Cardiac fibroblast (primary cell): ENCODE measurements at regions not wholly inside any gene's neighbourhood (a gene's known extent, or its start where the extent isn't known, plus 50 kb on each side); places are given as distances from the start of the nearest gene placed in this dataset.
"Not testable (repeated sequence)": the region's sequence is repeated elsewhere in the genome, so short reads cannot be mapped to it uniquely, and the experiment has no call there.

Experiments
- DNase-seq, 2 donors: peaks; one replicate each; pipeline versions ENCODE4 v3.0.0 to v3.0.0-alpha.2; 2010; ENCODE audit warnings: low read depth in 2 of 2
- H3K4me3 ChIP-seq, 2 donors: replicated peaks in 1 of 2; 1 replicate in 1 of 2; 2 replicates in 1 of 2; pipeline ENCODE4 v1.5.1; 2011; ENCODE audit warnings: low read depth in 2 of 2, low read length in 2 of 2, mild to moderate bottlenecking in 2 of 2, moderate library complexity in 1 of 2
- CTCF ChIP-seq: IDR thresholded peaks from one replicate; pipeline ENCODE4 v1.5.1; 2011; ENCODE audit warnings: low read depth, mild to moderate bottlenecking, low read length, inconsistent platforms

DNA sequence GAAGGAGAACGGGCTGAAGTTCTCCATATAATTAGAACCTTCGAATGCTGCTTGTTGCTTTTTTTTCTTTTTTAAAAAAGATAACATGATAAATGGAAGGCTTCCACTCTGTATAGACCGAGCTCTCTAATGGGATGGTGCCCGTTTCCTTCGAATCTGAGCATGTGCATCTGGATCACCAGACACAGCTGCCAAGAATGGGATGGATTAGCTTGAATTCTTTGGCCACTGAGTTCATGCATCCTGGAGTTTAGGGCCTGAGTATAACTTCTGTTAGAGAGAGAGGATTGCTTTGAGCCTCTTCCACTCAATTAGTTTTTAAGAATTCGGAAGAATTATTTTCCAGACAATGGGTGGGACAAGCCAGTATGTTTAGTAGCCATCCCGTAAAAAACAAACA lies 93.7 kb upstream of the GDNF start:
- TF ChIP-seq CTCF, result no peak
- H3K4me3 ChIP-seq, result no peak overlapping the region
- no peak for DNase-seq

GRCh38 chr5:37932450-37932849 lies 92.6 kb upstream of the GDNF start:
- no peak for DNase-seq
- TF ChIP-seq CTCF, result no peak
- H3K4me3 ChIP-seq, result no peak overlapping the region

DNA sequence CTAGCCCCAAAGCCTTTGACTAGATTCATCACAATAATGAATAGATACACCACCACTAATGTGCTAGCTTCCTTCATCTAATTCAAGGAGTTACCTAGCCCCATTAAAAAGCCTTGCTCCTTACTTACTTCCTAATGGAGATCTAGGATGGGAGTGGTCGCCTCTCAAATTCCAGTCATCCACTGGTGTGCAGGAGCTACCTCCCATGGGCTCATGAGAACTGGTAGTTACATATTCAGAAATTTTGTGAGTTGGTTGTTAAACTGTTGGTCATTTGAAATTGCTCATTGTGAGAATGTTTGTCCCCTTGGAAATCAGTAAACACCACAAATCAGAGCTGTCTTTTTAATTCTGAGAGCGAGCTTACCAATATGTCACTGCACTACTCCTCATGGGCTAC lies 91.7 kb upstream of the GDNF start:
- no peak overlapping the region for H3K4me3 ChIP-seq

DNA sequence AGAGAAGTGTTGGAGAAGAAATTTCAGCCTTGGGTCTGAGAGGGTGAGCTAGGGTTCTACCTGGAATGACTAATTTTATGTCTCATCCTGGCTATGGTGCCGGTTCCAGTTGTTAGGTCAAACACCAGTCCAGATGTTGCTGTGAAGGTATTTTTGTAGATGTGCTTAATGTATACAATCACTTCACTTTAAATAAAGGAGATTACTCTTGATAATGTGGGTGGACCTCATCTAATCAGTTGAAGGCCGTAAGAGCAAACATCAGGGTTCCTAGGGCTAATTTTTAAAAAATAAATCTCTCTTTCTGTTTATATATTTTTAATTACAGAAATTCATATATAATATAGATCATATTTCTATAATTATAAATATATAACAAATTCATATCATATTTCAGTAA lies 90.5 kb upstream of the GDNF start:
- no peak for TF ChIP-seq CTCF
- no peak for DNase-seq
- H3K4me3 ChIP-seq, result no peak overlapping the region

More for the DNA sequence above, 91.7 kb upstream of the GDNF start:
- no peak for TF ChIP-seq CTCF
- DNase-seq, result no peak

GRCh38 chr5:37929791-37930190 lies 90.0 kb upstream of the GDNF start:
- TF ChIP-seq CTCF, result no peak
- H3K4me3 ChIP-seq, result no peak overlapping the region
- no peak for DNase-seq

DNA sequence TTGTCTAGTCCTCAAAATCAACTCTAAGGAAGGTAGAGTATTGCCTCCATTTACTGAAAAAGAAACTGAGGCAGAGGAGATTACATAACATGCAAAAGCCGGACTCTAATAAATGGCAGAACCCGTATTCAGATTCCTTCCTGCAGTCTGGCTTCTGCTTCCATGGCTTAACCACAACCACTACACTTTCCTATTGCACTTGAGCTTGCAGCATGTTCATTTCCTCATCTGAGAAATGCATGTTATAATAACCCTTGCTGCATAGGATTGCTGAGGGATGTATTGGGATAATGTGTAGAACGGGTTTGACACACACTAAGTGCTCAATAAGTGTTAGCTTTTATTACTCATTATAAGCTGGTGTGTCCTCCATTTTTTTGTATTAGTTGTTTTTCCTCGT lies 87.9 kb upstream of the GDNF start:
- not testable (repeated sequence) for DNase-seq

DNA sequence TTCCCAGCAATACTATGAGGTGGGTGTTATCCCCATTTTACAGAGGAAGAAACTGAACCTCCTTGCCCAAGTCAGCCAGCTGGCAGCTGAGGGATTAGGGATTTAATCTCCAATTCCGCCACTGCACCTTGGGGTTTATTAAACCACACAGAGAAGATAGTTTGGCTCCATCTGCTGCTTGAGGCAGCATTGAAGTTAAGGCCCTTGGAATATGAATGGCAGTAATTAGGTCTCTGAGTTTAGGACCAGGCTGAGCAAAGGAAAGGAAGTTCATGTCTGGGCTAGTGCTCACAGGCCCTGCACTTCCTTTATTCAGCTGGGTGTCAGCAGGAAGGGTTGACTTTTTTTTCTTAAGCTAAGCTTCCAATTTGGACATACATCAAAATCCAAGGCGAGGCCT lies 86.9 kb upstream of the GDNF start:
- no peak for TF ChIP-seq CTCF
- DNase-seq, result peak; percentile 5 to 6

More for the DNA sequence above, 87.9 kb upstream of the GDNF start:
- H3K4me3 ChIP-seq, result not testable (repeated sequence)

DNA sequence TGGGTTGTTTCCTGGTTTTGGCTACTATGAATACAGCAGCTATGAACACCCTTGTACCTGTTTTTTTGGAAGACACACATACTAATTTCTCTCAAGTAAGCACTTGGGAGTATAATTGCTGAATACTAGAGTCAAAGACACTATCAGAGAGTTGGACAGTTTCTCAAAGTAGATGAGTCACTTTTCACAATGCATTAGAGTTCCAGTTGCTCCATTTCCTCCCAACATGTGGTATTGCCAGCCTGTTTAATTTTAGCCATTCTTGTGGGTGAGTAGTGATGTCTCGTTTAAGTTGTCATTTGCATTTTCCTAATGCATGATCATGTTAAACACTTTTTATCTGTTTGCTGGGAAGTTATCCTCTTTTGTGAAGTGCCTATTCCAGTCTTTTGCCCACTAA lies 81.6 kb upstream of the GDNF start:
- peak; percentile 3 to 21 for DNase-seq
- H3K4me3 ChIP-seq, result no peak overlapping the region
- no peak for TF ChIP-seq CTCF

More for the DNA sequence above, 86.9 kb upstream of the GDNF start:
- H3K4me3 ChIP-seq, result no peak overlapping the region
